ENCODE measurements at regions not wholly inside any gene's neighbourhood (a gene's known extent, or its start where the extent isn't known, plus 50 kb on each side); places are given as distances from the start of the nearest gene placed in this dataset.
"Not testable (repeated sequence)": the region's sequence is repeated elsewhere in the genome, so short reads cannot be mapped to it uniquely, and the experiment has no call there.

GRCh38 chr1:14270821-14271220, 327.7 kb upstream of the KAZN start:
- DNase-seq = no peak

GRCh38 chr1:14273811-14274210, 324.7 kb upstream of the KAZN start:
- DNase-seq = no peak

- DNase-seq = not testable (repeated sequence)
Observed at GRCh38 chr1:14279891-14280290, 318.6 kb upstream of the KAZN start.

GRCh38 chr1:14280909-14281308, 317.6 kb upstream of the KAZN start:
- DNase-seq = no peak

- DNase-seq = no peak
Observed at GRCh38 chr1:14281412-14281811, 317.1 kb upstream of the KAZN start.

GRCh38 chr1:14282707-14283106, 315.8 kb upstream of the KAZN start:
- DNase-seq = no peak

GRCh38 chr1:14285238-14285637, 313.2 kb upstream of the KAZN start:
- DNase-seq = no peak

- DNase-seq = not testable (repeated sequence)
Observed at GRCh38 chr1:14291182-14291581, 307.3 kb upstream of the KAZN start.

GRCh38 chr1:14292520-14292919, 306.0 kb upstream of the KAZN start:
- no peak for DNase-seq

GRCh38 chr1:14294006-14294405, 304.5 kb upstream of the KAZN start:
- no peak for DNase-seq

GRCh38 chr1:14294860-14295536, 303.5 kb upstream of the KAZN start:
- DNase-seq = no peak

- no peak for DNase-seq
Observed at GRCh38 chr1:14296795-14297194, 301.7 kb upstream of the KAZN start.

- no peak for DNase-seq
Observed at GRCh38 chr1:14297356-14297755, 301.1 kb upstream of the KAZN start.

- no peak for DNase-seq
Observed at GRCh38 chr1:14298806-14299205, 299.7 kb upstream of the KAZN start.

GRCh38 chr1:14300991-14301703, 297.3 kb upstream of the KAZN start:
- no peak for DNase-seq

GRCh38 chr1:14301704-14302024, 296.8 kb upstream of the KAZN start:
- no peak for DNase-seq

- no peak for DNase-seq
Observed at GRCh38 chr1:14302025-14302424, 296.5 kb upstream of the KAZN start.

GRCh38 chr1:14303011-14303410, 295.5 kb upstream of the KAZN start:
- no peak for DNase-seq

GRCh38 chr1:14304381-14304865, 294.1 kb upstream of the KAZN start:
- no peak for DNase-seq

GRCh38 chr1:14308460-14308859, 290.0 kb upstream of the KAZN start:
- DNase-seq = no peak

GRCh38 chr1:14309984-14310383, 288.5 kb upstream of the KAZN start:
- DNase-seq = no peak

GRCh38 chr1:14310476-14310875, 288.0 kb upstream of the KAZN start:
- no peak for DNase-seq

- DNase-seq = no peak
Observed at GRCh38 chr1:14313731-14314431, 284.6 kb upstream of the KAZN start.

- DNase-seq = no peak
Observed at GRCh38 chr1:14318830-14319229, 279.7 kb upstream of the KAZN start.

Data from CD4-positive, alpha-beta T cell treated with Interleukin-17A for 4 hours (primary cell).